ENCODE measurements at regions not wholly inside any gene's neighbourhood (a gene's known extent, or its start where the extent isn't known, plus 50 kb on each side); places are given as distances from the start of the nearest gene placed in this dataset.
"Not testable (repeated sequence)": the region's sequence is repeated elsewhere in the genome, so short reads cannot be mapped to it uniquely, and the experiment has no call there.

GRCh38 chr4:122100508-122100907 lies 51.6 kb upstream of the BLTP1 start:
- ATAC-seq (replicated peaks in 1 of 2) (no peak), DNase-seq (no peak)
- H3K9me3 Mint-ChIP-seq, result no peaks in the 10 kb centered on the region
- H3K27me3 Mint-ChIP-seq (ENCODE audit: low read depth), result peaks cover 9% of the 10 kb centered on the region
- no peak overlapping the region for H3K4me3 Mint-ChIP-seq
- peaks cover 0 to 3% of the 10 kb centered on the region in 2 donors for H3K36me3 Mint-ChIP-seq (ENCODE audit: insufficient read depth in 2 of 2)
- no peak overlapping the region for H3K27ac Mint-ChIP-seq
- H3K4me1 Mint-ChIP-seq (ENCODE audit: low read depth), result no peaks in the 10 kb centered on the region

- H3K27me3 Mint-ChIP-seq (ENCODE audit: low read depth), result peaks cover 9% of the 10 kb centered on the region
- H3K9me3 Mint-ChIP-seq, result no peaks in the 10 kb centered on the region
- no peaks in the 10 kb centered on the region for H3K4me1 Mint-ChIP-seq (ENCODE audit: low read depth)
- no peak overlapping the region for H3K4me3 Mint-ChIP-seq
- ATAC-seq (replicated peaks in 1 of 2) (no peak), DNase-seq (no peak)
- no peak overlapping the region for H3K27ac Mint-ChIP-seq
- H3K36me3 Mint-ChIP-seq (ENCODE audit: insufficient read depth in 2 of 2), result peaks cover 0 to 1% of the 10 kb centered on the region in 2 donors
These were observed 52.2 kb upstream of the BLTP1 start for GRCh38 chr4:122099896-122100295.

GRCh38 chr4:122091836-122092405 lies 60.2 kb upstream of the BLTP1 start:
- no peaks in the 10 kb centered on the region for H3K9me3 Mint-ChIP-seq
- no peaks in the 10 kb centered on the region for H3K36me3 Mint-ChIP-seq (ENCODE audit: insufficient read depth in 2 of 2)
- no peak for DNase-seq
- H3K27me3 Mint-ChIP-seq (ENCODE audit: low read depth), result no peaks in the 10 kb centered on the region
- no peak overlapping the region for H3K4me3 Mint-ChIP-seq
- ATAC-seq (replicated peaks in 1 of 2), result no peak
- H3K27ac Mint-ChIP-seq, result no peak overlapping the region
- H3K4me1 Mint-ChIP-seq (ENCODE audit: low read depth), result no peaks in the 10 kb centered on the region

- H3K27me3 Mint-ChIP-seq (ENCODE audit: low read depth), result no peaks in the 10 kb centered on the region
- no peak for ATAC-seq (replicated peaks in 1 of 2)
These were observed 60.7 kb upstream of the BLTP1 start for GRCh38 chr4:122091397-122091796.

GRCh38 chr4:122090989-122091388 lies 61.1 kb upstream of the BLTP1 start:
- Mint-ChIP-seq H3K36me3 (ENCODE audit: insufficient read depth in 2 of 2) (no peaks in the 10 kb centered on the region), H3K9me3 (no peaks in the 10 kb centered on the region), H3K4me3 (no peak overlapping the region), H3K27me3 (ENCODE audit: low read depth) (no peaks in the 10 kb centered on the region), H3K4me1 (ENCODE audit: low read depth) (no peaks in the 10 kb centered on the region), H3K27ac (no peak overlapping the region)
- no peak for DNase-seq
- ATAC-seq (replicated peaks in 1 of 2), result no peak

More at GRCh38 chr4:122091397-122091796, 60.7 kb upstream of the BLTP1 start:
- Mint-ChIP-seq H3K27ac (no peak overlapping the region), H3K36me3 (ENCODE audit: insufficient read depth in 2 of 2) (no peaks in the 10 kb centered on the region), H3K4me1 (ENCODE audit: low read depth) (no peaks in the 10 kb centered on the region), H3K4me3 (no peak overlapping the region), H3K9me3 (no peaks in the 10 kb centered on the region)
- no peak for DNase-seq

- no peak overlapping the region for H3K4me3 Mint-ChIP-seq
- H3K27me3 Mint-ChIP-seq (ENCODE audit: low read depth), result peaks cover 8% of the 10 kb centered on the region
- no peak overlapping the region for H3K27ac Mint-ChIP-seq
- no peaks in the 10 kb centered on the region for H3K9me3 Mint-ChIP-seq
- ATAC-seq (replicated peaks in 1 of 2) (no peak), DNase-seq (no peak)
- no peaks in the 10 kb centered on the region for H3K4me1 Mint-ChIP-seq (ENCODE audit: low read depth)
- H3K36me3 Mint-ChIP-seq (ENCODE audit: insufficient read depth in 2 of 2), result no peaks in the 10 kb centered on the region
These were observed 65.6 kb upstream of the BLTP1 start for GRCh38 chr4:122086338-122087065.

- H3K36me3 Mint-ChIP-seq (ENCODE audit: insufficient read depth in 2 of 2), result peaks cover 0 to 1% of the 10 kb centered on the region in 2 donors
- ATAC-seq (replicated peaks in 1 of 2) (no peak), DNase-seq (no peak)
- H3K4me1 Mint-ChIP-seq (ENCODE audit: low read depth), result no peaks in the 10 kb centered on the region
- no peaks in the 10 kb centered on the region for H3K9me3 Mint-ChIP-seq
- H3K27me3 Mint-ChIP-seq (ENCODE audit: low read depth), result peaks cover 14% of the 10 kb centered on the region
- H3K27ac Mint-ChIP-seq, result no peak overlapping the region
- H3K4me3 Mint-ChIP-seq, result no peak overlapping the region
These were observed 68.1 kb upstream of the BLTP1 start for GRCh38 chr4:122083989-122084388.

- ATAC-seq (replicated peaks in 1 of 2), result no peak
- peaks cover 14% of the 10 kb centered on the region for H3K27me3 Mint-ChIP-seq (ENCODE audit: low read depth)
- no peaks in the 10 kb centered on the region for H3K9me3 Mint-ChIP-seq
- peaks cover 0 to 1% of the 10 kb centered on the region in 2 donors for H3K36me3 Mint-ChIP-seq (ENCODE audit: insufficient read depth in 2 of 2)
- no peak overlapping the region for H3K4me3 Mint-ChIP-seq
- no peak for DNase-seq
- H3K27ac Mint-ChIP-seq, result no peak overlapping the region
- H3K4me1 Mint-ChIP-seq (ENCODE audit: low read depth), result no peaks in the 10 kb centered on the region
These were observed 68.8 kb upstream of the BLTP1 start for GRCh38 chr4:122083351-122083750.

- no peaks in the 10 kb centered on the region for H3K9me3 Mint-ChIP-seq
- ATAC-seq (replicated peaks in 1 of 2), result no peak
- DNase-seq, result no peak
- no peaks in the 10 kb centered on the region for H3K4me1 Mint-ChIP-seq (ENCODE audit: low read depth)
- peaks cover 14% of the 10 kb centered on the region for H3K27me3 Mint-ChIP-seq (ENCODE audit: low read depth)
- no peak overlapping the region for H3K4me3 Mint-ChIP-seq
- H3K36me3 Mint-ChIP-seq (ENCODE audit: insufficient read depth in 2 of 2), result peaks cover 0 to 1% of the 10 kb centered on the region in 2 donors
- no peak overlapping the region for H3K27ac Mint-ChIP-seq
These were observed 69.5 kb upstream of the BLTP1 start for GRCh38 chr4:122082661-122083060.

GRCh38 chr4:122077653-122078052 lies 74.5 kb upstream of the BLTP1 start:
- not testable (repeated sequence) for H3K4me3 Mint-ChIP-seq; H3K27ac Mint-ChIP-seq; ATAC-seq (replicated peaks in 1 of 2); DNase-seq; H3K27me3 Mint-ChIP-seq (ENCODE audit: low read depth); H3K4me1 Mint-ChIP-seq (ENCODE audit: low read depth); H3K36me3 Mint-ChIP-seq (ENCODE audit: insufficient read depth in 2 of 2); H3K9me3 Mint-ChIP-seq

- not testable (repeated sequence) for ATAC-seq (replicated peaks in 1 of 2)
These were observed 75.3 kb upstream of the BLTP1 start for GRCh38 chr4:122076835-122077234.

GRCh38 chr4:122073615-122074014 lies 78.5 kb upstream of the BLTP1 start:
- Mint-ChIP-seq H3K27ac (no peak overlapping the region), H3K4me1 (ENCODE audit: low read depth) (no peaks in the 10 kb centered on the region), H3K4me3 (no peak overlapping the region), H3K27me3 (ENCODE audit: low read depth) (peaks cover 6% of the 10 kb centered on the region), H3K36me3 (ENCODE audit: insufficient read depth in 2 of 2) (no peaks in the 10 kb centered on the region), H3K9me3 (no peaks in the 10 kb centered on the region)
- ATAC-seq (replicated peaks in 1 of 2) (no peak), DNase-seq (no peak)

More at GRCh38 chr4:122076835-122077234, 75.3 kb upstream of the BLTP1 start:
- H3K9me3 Mint-ChIP-seq; H3K4me1 Mint-ChIP-seq (ENCODE audit: low read depth); H3K27me3 Mint-ChIP-seq (ENCODE audit: low read depth); H3K4me3 Mint-ChIP-seq; H3K36me3 Mint-ChIP-seq (ENCODE audit: insufficient read depth in 2 of 2); DNase-seq; H3K27ac Mint-ChIP-seq: not testable (repeated sequence)

GRCh38 chr4:122065915-122066314 lies 86.2 kb upstream of the BLTP1 start:
- H3K27me3 Mint-ChIP-seq (ENCODE audit: low read depth), result peaks cover 7% of the 10 kb centered on the region
- no peaks in the 10 kb centered on the region for H3K36me3 Mint-ChIP-seq (ENCODE audit: insufficient read depth in 2 of 2)
- no peak overlapping the region for H3K4me3 Mint-ChIP-seq
- ATAC-seq (replicated peaks in 1 of 2), result no peak
- H3K9me3 Mint-ChIP-seq, result no peaks in the 10 kb centered on the region
- no peak overlapping the region for H3K27ac Mint-ChIP-seq
- no peaks in the 10 kb centered on the region for H3K4me1 Mint-ChIP-seq (ENCODE audit: low read depth)
- DNase-seq, result no peak

GRCh38 chr4:122065149-122065548 lies 87.0 kb upstream of the BLTP1 start:
- Mint-ChIP-seq H3K4me3 (no peak overlapping the region), H3K4me1 (ENCODE audit: low read depth) (no peaks in the 10 kb centered on the region)

More at GRCh38 chr4:122065149-122065548, 87.0 kb upstream of the BLTP1 start:
- ATAC-seq (replicated peaks in 1 of 2), result no peak
- DNase-seq, result no peak
- Mint-ChIP-seq H3K36me3 (ENCODE audit: insufficient read depth in 2 of 2) (no peaks in the 10 kb centered on the region), H3K27ac (no peak overlapping the region), H3K9me3 (no peaks in the 10 kb centered on the region), H3K27me3 (ENCODE audit: low read depth) (peaks cover 7% of the 10 kb centered on the region)

Measured in activated T-cell treated with anti-CD3 and anti-CD28 coated beads, Interleukin-2, amount 50 U/mL, for 72 hours (primary cell).